ENCODE measurements at regions not wholly inside any gene's neighbourhood (a gene's known extent, or its start where the extent isn't known, plus 50 kb on each side); places are given as distances from the start of the nearest gene placed in this dataset.
"Not testable (repeated sequence)": the region's sequence is repeated elsewhere in the genome, so short reads cannot be mapped to it uniquely, and the experiment has no call there.

- not testable (repeated sequence) for DNase-seq (ENCODE audit: low spot score); H3K27ac Mint-ChIP-seq; H3K4me1 Mint-ChIP-seq (ENCODE audit: low read depth); H3K9me3 Mint-ChIP-seq; H3K4me3 Mint-ChIP-seq; H3K27me3 Mint-ChIP-seq (ENCODE audit: low read depth); H3K36me3 Mint-ChIP-seq (ENCODE audit: low read depth)
These were observed 125.6 kb upstream of the POTEB2 start for GRCh38 chr15:20991691-20992090.

- H3K36me3 Mint-ChIP-seq (ENCODE audit: low read depth); H3K4me3 Mint-ChIP-seq; H3K27me3 Mint-ChIP-seq (ENCODE audit: low read depth); H3K9me3 Mint-ChIP-seq; DNase-seq (ENCODE audit: low spot score); H3K27ac Mint-ChIP-seq; H3K4me1 Mint-ChIP-seq (ENCODE audit: low read depth): not testable (repeated sequence)
These were observed 125.1 kb upstream of the POTEB2 start for GRCh38 chr15:20991253-20991652.

- H3K27me3 Mint-ChIP-seq (ENCODE audit: low read depth); H3K9me3 Mint-ChIP-seq; H3K4me1 Mint-ChIP-seq (ENCODE audit: low read depth); H3K27ac Mint-ChIP-seq; DNase-seq (ENCODE audit: low spot score); H3K4me3 Mint-ChIP-seq; H3K36me3 Mint-ChIP-seq (ENCODE audit: low read depth): not testable (repeated sequence)
These were observed 120.7 kb upstream of the POTEB2 start for GRCh38 chr15:20986775-20987174.

- not testable (repeated sequence) for H3K36me3 Mint-ChIP-seq (ENCODE audit: low read depth); H3K9me3 Mint-ChIP-seq; DNase-seq (ENCODE audit: low spot score); H3K27me3 Mint-ChIP-seq (ENCODE audit: low read depth); H3K4me1 Mint-ChIP-seq (ENCODE audit: low read depth); H3K4me3 Mint-ChIP-seq; H3K27ac Mint-ChIP-seq
These were observed 111.9 kb upstream of the POTEB2 start for GRCh38 chr15:20978057-20978456.

GRCh38 chr15:20972762-20973161 is 106.6 kb upstream of the POTEB2 start:
- not testable (repeated sequence) for H3K4me3 Mint-ChIP-seq; DNase-seq (ENCODE audit: low spot score); H3K4me1 Mint-ChIP-seq (ENCODE audit: low read depth); H3K27me3 Mint-ChIP-seq (ENCODE audit: low read depth); H3K27ac Mint-ChIP-seq; H3K36me3 Mint-ChIP-seq (ENCODE audit: low read depth); H3K9me3 Mint-ChIP-seq

GRCh38 chr15:20959299-20959698 is 93.2 kb upstream of the POTEB2 start:
- not testable (repeated sequence) for DNase-seq (ENCODE audit: low spot score); H3K4me1 Mint-ChIP-seq (ENCODE audit: low read depth); H3K4me3 Mint-ChIP-seq; H3K27me3 Mint-ChIP-seq (ENCODE audit: low read depth); H3K27ac Mint-ChIP-seq; H3K36me3 Mint-ChIP-seq (ENCODE audit: low read depth); H3K9me3 Mint-ChIP-seq

- H3K4me3 Mint-ChIP-seq; H3K36me3 Mint-ChIP-seq (ENCODE audit: low read depth); H3K27me3 Mint-ChIP-seq (ENCODE audit: low read depth); H3K27ac Mint-ChIP-seq; H3K9me3 Mint-ChIP-seq; H3K4me1 Mint-ChIP-seq (ENCODE audit: low read depth); DNase-seq (ENCODE audit: low spot score): not testable (repeated sequence)
These were observed 63.2 kb upstream of the POTEB2 start for GRCh38 chr15:20929322-20929721.

Measured in T-helper 2 cell treated with Interferon-gamma antibody and Interleukin-4, amounts not matched to agents 5 μg/mL and 100 μg/mL, for 36 hours (primary cell).